ENCODE measurements at regions not wholly inside any gene's neighbourhood (a gene's known extent, or its start where the extent isn't known, plus 50 kb on each side); places are given as distances from the start of the nearest gene placed in this dataset.

DNA sequence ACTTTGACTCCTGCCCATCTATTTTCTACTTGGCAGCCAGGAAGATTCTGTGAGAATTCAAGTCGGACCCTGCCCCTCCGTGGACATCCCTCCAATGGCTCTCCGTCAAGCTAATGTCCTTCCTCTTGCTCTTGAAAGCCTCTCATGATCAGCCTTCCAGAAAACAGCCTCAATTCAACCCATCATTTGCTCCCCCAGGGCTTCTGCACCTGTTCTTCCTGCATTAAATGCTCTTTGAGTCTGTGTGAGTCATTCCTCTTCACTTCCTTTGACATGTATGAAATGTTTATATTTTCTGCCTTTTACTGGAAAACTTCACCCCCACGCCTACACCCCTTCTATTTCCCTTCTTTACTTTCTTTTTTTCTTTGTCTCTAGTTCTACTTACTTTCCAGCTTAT, 734.1 kb upstream of the ZP4 start:
- Histone ChIP-seq H3K9me3 (ENCODE audit: control insufficient read depth in 4 of 4, low read length in 3 of 4) (no peaks in the 10 kb centered on the region), H3K4me1 (ENCODE audit: control insufficient read depth in 4 of 4, insufficient read depth in 4 of 4, low read length in 3 of 4) (no peaks in the 10 kb centered on the region), H3K27me3 (ENCODE audit: control insufficient read depth in 4 of 4, insufficient read depth in 4 of 4, low read length in 3 of 4) (no peaks in the 10 kb centered on the region), H3K27ac (ENCODE audit: low read depth in 1 of 2, low read length in 2 of 2) (no peak overlapping the region), H3K4me3 (ENCODE audit: low read depth in 1 of 3, low read length in 3 of 3) (no peak overlapping the region), H3K36me3 (ENCODE audit: control insufficient read depth in 4 of 4, insufficient read depth in 3 of 4, low read depth in 1 of 4, low read length in 3 of 4) (no peaks in the 10 kb centered on the region), H3K9ac (ENCODE audit: low read depth in 1 of 2, low read length in 2 of 2) (no peak overlapping the region)
- no peak for DNase-seq (ENCODE audit: low spot score)
- WGBS: 63% methylated on average over 4 of the region's 4 CpGs
- no peak for TF ChIP-seq YY1 (IDR thresholded peaks at IDR 0.05)
- no peak for TF ChIP-seq GABPA (IDR thresholded peaks at IDR 0.05 in 1 of 2, conservative IDR thresholded peaks at IDR 0.05 in 1 of 2)
- TF ChIP-seq EGR1 (IDR thresholded peaks at IDR 0.05; ENCODE audit: low read depth in 2 of 2): no peak
- TF ChIP-seq RAD21 (IDR thresholded peaks at IDR 0.05): no peak

DNA sequence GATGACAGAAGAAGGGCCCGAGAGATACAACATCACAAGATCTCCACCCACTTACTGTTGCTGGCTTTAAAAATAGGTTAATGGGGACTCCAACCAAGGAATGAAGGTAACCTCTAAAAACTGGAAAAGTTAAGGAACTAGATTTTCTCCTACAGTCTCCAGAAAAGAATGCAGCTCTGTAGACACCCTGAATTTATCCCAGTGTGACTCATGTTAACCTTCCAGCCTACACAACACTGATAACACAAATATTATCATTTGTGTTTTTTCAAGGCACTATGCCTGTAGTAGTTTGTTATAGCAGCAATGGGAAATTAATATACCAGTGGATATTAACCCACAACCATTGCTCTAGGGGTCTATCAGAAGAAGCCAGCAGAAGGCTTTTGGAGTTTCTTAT, 730.7 kb upstream of the ZP4 start:
- H3K4me3 ChIP-seq (ENCODE audit: low read depth in 1 of 3, low read length in 3 of 3): no peak overlapping the region
- no peak for DNase-seq (ENCODE audit: low spot score)
- no peaks in the 10 kb centered on the region for H3K9me3 ChIP-seq (ENCODE audit: control insufficient read depth in 4 of 4, low read length in 3 of 4)
- no peak overlapping the region for H3K27ac ChIP-seq (ENCODE audit: low read depth in 1 of 2, low read length in 2 of 2)
- no peaks in the 10 kb centered on the region for H3K27me3 ChIP-seq (ENCODE audit: control insufficient read depth in 4 of 4, insufficient read depth in 4 of 4, low read length in 3 of 4)
- H3K9ac ChIP-seq (ENCODE audit: low read depth in 1 of 2, low read length in 2 of 2): no peak overlapping the region
- H3K4me1 ChIP-seq (ENCODE audit: control insufficient read depth in 4 of 4, insufficient read depth in 4 of 4, low read length in 3 of 4): no peaks in the 10 kb centered on the region
- TF ChIP-seq HNF4G (IDR thresholded peaks at IDR 0.05) (no peak), TAF1 (conservative IDR thresholded peaks at IDR 0.05) (no peak), FOXA1 (IDR thresholded peaks at IDR 0.05) (no peak), JUND (IDR thresholded peaks at IDR 0.05) (no peak), YY1 (IDR thresholded peaks at IDR 0.05) (no peak), NR2F2 (IDR thresholded peaks at IDR 0.05) (no peak)
- no peaks in the 10 kb centered on the region for H3K36me3 ChIP-seq (ENCODE audit: control insufficient read depth in 4 of 4, insufficient read depth in 3 of 4, low read depth in 1 of 4, low read length in 3 of 4)
- 67% methylated on average over 1 of the region's 1 CpG for WGBS

GRCh38 chr1:238619652-238620051, 728.9 kb upstream of the ZP4 start:
- Histone ChIP-seq H3K36me3 (ENCODE audit: control insufficient read depth in 4 of 4, insufficient read depth in 3 of 4, low read depth in 1 of 4, low read length in 3 of 4) (no peaks in the 10 kb centered on the region), H3K9ac (ENCODE audit: low read depth in 1 of 2, low read length in 2 of 2) (no peak overlapping the region), H3K9me3 (ENCODE audit: control insufficient read depth in 4 of 4, low read length in 3 of 4) (no peaks in the 10 kb centered on the region), H3K27ac (ENCODE audit: low read depth in 1 of 2, low read length in 2 of 2) (no peak overlapping the region), H3K27me3 (ENCODE audit: control insufficient read depth in 4 of 4, insufficient read depth in 4 of 4, low read length in 3 of 4) (no peaks in the 10 kb centered on the region), H3K4me3 (ENCODE audit: low read depth in 1 of 3, low read length in 3 of 3) (no peak overlapping the region), H3K4me1 (ENCODE audit: control insufficient read depth in 4 of 4, insufficient read depth in 4 of 4, low read length in 3 of 4) (no peaks in the 10 kb centered on the region)
- no peak for DNase-seq (ENCODE audit: low spot score)
- TF ChIP-seq GABPA (IDR thresholded peaks at IDR 0.05 in 1 of 2, conservative IDR thresholded peaks at IDR 0.05 in 1 of 2) (no peak), TAF1 (conservative IDR thresholded peaks at IDR 0.05) (no peak), REST (IDR thresholded peaks at IDR 0.05) (no peak), SP1 (IDR thresholded peaks at IDR 0.05) (no peak), HNF4G (IDR thresholded peaks at IDR 0.05) (no peak), NR2F2 (IDR thresholded peaks at IDR 0.05) (no peak), YY1 (IDR thresholded peaks at IDR 0.05) (no peak), RXRA (IDR thresholded peaks at IDR 0.05) (no peak), RAD21 (IDR thresholded peaks at IDR 0.05) (no peak), MAX (IDR thresholded peaks at IDR 0.05) (no peak), ZBTB33 (IDR thresholded peaks at IDR 0.05) (no peak)
